ENCODE measurements at regions not wholly inside any gene's neighbourhood (a gene's known extent, or its start where the extent isn't known, plus 50 kb on each side); places are given as distances from the start of the nearest gene placed in this dataset.

DNA sequence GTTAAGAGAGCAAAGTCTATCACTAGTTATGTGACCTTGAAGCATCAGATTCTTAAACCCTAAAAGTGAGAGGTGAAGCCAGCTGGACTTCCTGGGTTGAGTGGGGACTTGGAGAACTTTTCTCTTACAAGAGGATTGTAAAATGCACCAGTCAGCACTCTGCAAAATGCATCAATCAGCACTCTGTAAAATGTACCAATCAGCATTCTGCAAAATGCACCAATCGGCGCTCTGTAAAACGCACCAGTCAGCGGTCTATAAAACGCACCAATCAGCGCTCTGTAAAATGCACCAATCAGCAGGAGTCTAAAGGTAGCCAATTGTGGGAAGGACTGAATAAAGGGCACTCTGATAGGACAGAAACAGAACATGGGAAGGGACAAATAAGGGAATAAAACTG, 291.6 kb upstream of the FAM98A start:
- no peak for DNase-seq (ENCODE audit: insufficient read length, low spot score)
- FAIRE-seq = no peak

GRCh38 chr2:33877348-33878016, 278.4 kb upstream of the FAM98A start:
- DNase-seq (ENCODE audit: insufficient read length, low spot score) (no peak), FAIRE-seq (no peak)

GRCh38 chr2:33873076-33873605, 274.0 kb upstream of the FAM98A start:
- DNase-seq (ENCODE audit: insufficient read length, low spot score) (no peak), FAIRE-seq (no peak)

DNA sequence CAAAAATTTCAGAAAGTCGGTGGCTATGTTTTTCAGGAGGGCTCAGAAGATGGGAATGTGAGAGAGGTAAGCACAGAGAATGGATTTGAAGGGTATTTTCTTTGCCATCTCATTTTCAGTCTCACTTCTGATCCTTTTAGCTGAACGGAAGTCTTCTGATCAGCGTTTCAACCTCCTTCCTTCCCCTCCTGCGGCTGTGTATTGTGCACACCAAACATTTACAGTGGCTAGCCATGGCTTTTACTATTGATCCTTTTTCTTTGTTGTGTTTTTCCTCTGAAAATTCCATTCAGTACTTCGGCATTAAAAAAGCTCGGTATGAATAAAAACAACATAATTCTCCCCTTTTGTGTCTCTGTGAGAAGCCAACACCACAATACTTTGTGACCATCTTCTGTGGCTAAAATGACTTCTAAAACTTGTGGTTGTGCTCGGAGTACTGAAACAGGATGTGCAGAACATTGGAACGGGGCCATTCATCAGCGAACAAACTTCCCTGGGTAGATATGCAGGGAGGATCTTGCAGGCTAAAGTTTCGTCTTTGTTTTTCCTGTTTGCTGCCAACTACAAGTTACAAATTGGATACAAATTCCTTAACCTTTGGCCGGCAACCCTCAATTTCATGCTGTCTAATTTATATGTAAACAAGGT, 260.8 kb upstream of the FAM98A start:
- FAIRE-seq (no peak), DNase-seq (ENCODE audit: insufficient read length, low spot score) (no peak)

- DNase-seq (ENCODE audit: insufficient read length, low spot score) (no peak), FAIRE-seq (no peak)
Measured at GRCh38 chr2:33859176-33859575, 260.1 kb upstream of the FAM98A start.

DNA sequence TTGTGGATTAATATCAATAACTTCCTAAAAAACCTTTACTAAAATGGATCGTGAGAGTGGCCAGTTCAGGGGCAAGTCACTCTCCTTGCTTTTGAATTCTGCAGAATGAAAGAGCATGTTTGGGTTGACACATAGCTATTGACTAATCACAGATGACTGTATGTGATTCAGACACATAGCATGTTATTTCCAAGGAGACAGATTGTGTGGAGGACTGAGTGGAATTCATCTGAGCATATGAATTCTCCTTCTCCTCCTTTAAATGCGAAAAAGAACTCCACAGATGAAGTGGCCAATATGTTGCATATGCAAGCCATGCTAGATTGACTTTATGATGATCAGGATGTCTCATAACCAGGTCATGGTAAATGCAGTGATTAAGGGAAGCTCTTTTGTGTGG, 249.4 kb upstream of the FAM98A start:
- DNase-seq (ENCODE audit: insufficient read length, low spot score) (no peak), FAIRE-seq (no peak)

- FAIRE-seq (no peak), DNase-seq (ENCODE audit: insufficient read length, low spot score) (no peak)
Measured at GRCh38 chr2:33839791-33840190, 240.7 kb upstream of the FAM98A start.

GRCh38 chr2:33836628-33837027, 237.5 kb upstream of the FAM98A start:
- FAIRE-seq = no peak

GRCh38 chr2:33835911-33836310, 236.8 kb upstream of the FAM98A start:
- DNase-seq (ENCODE audit: insufficient read length, low spot score) (no peak), FAIRE-seq (no peak)

More at GRCh38 chr2:33836628-33837027, 237.5 kb upstream of the FAM98A start:
- no peak for DNase-seq (ENCODE audit: insufficient read length, low spot score)

GRCh38 chr2:33822964-33823363, 223.9 kb upstream of the FAM98A start:
- FAIRE-seq = no peak
- no peak for DNase-seq (ENCODE audit: insufficient read length, low spot score)

DNA sequence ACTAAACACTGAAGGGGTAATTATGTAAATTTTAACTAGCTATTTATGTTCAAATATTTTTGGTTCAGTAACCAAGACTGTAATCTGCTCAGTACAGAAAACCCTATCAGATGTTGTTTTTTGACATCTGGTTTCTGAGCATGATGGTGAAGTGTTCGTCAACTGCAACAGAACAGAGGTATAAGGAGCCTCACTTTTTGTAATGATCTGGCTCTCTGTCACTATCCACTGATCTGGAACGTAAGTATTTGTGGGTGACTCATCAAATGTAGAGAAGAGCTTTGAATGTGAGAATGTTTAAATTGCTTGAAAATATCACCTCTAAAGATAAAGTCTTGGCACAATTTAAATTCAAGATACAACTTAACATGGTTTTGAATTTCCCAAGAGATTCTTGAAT, 213.6 kb upstream of the FAM98A start:
- DNase-seq (ENCODE audit: insufficient read length, low spot score) (no peak), FAIRE-seq (no peak)

- FAIRE-seq (no peak), DNase-seq (ENCODE audit: insufficient read length, low spot score) (no peak)
Measured at GRCh38 chr2:33810046-33810835, 211.1 kb upstream of the FAM98A start.

- FAIRE-seq (no peak), DNase-seq (ENCODE audit: insufficient read length, low spot score) (no peak)
Measured at GRCh38 chr2:33806041-33806440, 206.9 kb upstream of the FAM98A start.

DNA sequence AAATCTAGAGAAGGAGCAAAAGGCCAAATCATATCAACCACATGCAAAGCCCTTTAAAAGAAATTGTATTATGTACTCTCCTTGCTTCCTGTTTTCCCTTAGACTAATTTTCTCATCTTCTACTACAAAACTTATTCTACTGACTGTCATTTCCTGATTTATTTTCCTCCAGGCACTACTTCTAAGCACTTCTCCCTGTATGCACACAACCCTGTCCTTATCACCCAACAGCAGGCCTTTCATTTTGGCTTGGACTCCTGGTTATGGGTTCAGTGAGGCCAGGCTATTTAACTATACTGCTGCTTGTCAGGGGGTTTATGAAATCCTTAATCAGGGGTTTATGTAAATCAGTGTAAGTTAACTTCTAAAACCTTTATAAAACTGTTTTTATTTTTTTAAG, 205.1 kb upstream of the FAM98A start:
- no peak for FAIRE-seq
- DNase-seq (ENCODE audit: insufficient read length, low spot score) = no peak

DNA sequence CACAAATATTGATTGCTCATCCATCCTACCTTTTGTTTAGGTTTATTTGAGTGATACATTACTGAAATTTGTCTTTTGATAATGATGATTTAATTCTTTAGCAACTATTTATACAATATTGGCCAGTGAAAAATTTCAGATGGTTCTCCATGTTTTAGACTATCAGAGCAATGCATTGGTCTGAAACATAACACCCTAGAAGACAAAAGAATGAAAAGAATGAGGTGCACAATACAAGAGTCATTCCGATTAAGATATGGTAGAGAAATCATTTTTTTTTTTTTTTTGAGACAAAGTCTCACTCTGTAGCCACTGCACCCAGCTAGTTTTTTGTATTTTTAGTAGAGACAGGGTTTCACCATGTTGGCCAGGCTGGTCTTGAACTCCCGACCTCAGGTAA, 197.4 kb upstream of the FAM98A start:
- FAIRE-seq (no peak), DNase-seq (ENCODE audit: insufficient read length, low spot score) (no peak)

DNA sequence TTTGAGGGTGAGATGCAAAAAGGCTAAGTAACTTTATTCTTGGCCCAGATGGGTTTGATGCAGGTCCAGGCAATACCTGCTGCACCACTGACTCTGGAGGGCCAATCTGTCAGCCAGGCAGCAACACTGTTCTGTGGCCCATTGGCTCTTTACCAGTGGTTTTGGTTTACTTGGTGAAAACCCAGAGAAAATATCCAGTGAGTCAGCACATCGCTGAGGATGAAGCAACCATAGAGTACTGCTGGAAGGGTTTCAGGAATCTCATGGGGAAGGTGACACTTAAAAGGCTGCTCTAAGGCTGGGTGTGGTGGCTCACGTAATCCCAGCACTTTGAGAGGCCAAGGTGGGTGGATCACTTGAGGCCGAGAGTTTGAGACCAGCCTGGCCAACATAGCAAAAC, 192.5 kb upstream of the FAM98A start:
- no peak for DNase-seq (ENCODE audit: insufficient read length, low spot score)
- no peak for FAIRE-seq

DNA sequence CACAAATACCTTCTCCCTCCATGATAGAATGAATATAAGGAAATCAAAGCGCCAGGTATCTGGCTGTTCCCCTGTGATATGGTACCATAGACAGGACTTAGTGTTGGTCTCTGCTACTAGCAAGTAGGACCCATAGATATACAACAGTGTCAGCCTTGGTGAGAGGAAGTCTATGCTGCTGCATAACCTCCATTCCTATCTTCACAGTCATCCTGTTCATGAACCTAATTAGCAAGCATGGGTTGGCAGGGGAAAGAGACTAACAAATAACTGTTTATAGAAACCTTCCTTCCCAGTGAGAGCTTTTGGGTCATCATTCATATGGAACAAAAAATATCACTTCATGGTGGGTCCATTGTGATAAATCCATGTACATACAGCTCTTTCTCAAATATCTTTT, 188.9 kb upstream of the FAM98A start:
- FAIRE-seq = no peak
- DNase-seq (ENCODE audit: insufficient read length, low spot score) = no peak

DNA sequence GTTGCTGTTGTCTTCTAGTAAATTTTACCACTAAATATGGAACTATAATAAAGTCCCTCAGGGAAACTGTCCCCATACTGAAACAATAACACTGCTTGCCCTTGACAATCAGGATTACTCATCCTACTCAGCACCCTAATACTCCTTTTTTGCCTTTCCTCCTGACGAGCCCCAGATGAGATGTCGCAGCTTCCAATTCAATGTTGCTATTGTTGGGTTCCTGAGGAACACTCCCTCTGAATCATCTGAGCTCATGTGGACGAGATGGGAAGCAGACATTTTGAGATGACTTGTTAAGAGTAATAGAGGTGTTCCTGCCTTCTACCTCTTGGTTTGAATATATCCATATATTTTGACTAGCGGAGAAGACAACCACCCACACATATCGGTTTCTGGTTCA, 187.8 kb upstream of the FAM98A start:
- FAIRE-seq = no peak
- DNase-seq (ENCODE audit: insufficient read length, low spot score) = no peak

DNA sequence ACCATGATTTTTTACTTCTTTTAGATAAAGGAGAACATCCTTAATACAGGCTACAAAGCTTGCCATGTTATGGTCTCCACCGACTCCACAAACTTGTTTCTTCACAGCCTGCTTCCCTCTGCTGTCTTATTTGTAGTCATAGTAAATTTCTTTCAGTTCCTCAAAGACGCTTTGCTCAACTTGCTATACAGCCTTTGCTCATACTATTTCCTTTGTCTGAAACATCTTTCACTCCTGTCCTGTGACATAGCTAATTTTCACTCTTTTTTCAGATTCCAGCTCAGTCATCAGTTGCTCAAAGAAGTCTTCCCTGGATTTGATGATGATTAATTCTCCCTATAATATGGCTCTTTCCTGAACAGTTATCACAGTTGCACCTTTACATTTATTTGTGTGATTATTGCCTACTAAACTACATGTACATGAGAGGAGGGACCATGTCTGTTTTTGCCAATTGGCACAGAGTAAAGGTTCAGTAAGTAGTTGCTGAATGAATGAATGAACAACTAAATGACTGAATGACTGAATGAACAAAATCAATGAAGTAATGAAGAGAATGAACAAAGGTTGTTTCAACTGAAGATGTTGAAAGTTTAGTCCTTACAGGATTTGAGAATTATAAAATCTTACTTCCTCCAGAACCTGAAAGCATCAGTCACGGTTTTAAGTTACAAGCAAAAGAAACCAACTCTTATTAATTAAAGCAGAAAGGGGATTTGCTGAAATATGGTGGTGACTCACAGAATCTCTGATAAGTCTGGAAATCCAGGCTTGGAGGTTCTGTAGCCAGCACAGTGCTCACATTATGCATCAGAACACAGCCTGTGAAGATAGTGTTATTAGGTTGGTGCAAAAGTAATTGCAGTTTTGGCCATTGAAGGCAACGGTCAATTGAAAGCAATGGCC, 186.4 kb upstream of the FAM98A start:
- peak; percentile 83 for FAIRE-seq
- DNase-seq (ENCODE audit: insufficient read length, low spot score) = peak; percentile 7

- FAIRE-seq (no peak), DNase-seq (ENCODE audit: insufficient read length, low spot score) (no peak)
Measured at GRCh38 chr2:33784488-33784887, 185.4 kb upstream of the FAM98A start.
